K562 (cell line): ENCODE measurements at regions not wholly inside any gene's neighbourhood (a gene's known extent, or its start where the extent isn't known, plus 50 kb on each side); places are given as distances from the start of the nearest gene placed in this dataset.

ENCODE experiments used
- ATAC-seq: fragments of 200-7000 bp; cut with Tn5 transposase; 3 replicates; pipeline ENCODE4 v1.9.1; 2020; ENCODE audit warnings: moderate library complexity
- BruUV-seq: library from RNA; stranded (reverse); fragments of 400-500 nt; replicated peaks from 2 replicates; lab custom pipeline; 2021; lab: Mats Ljungman, UMichigan
- CTCF ChIA-PET: fragments of 300-600 bp; formaldehyde crosslinking; extraction: SDS; loops from one replicate; lab custom pipeline; 2021; ENCODE audit warnings: low intra/inter-chr PET ratio; lab: Yijun Ruan, JAX
- POLR2A ChIA-PET: fragments of 300-600, 350-650 bp; sonication (Branson Sonifier 250); formaldehyde crosslinking; extraction: SDS; loops from one replicate; lab custom pipeline; 2021; ENCODE audit warnings: antibody characterized with exemption, inconsistent platforms; lab: Yijun Ruan, JAX
- DNase-seq, 4 experiments: peaks; one replicate each; pipeline versions ENCODE4 v3.0.0 to v3.0.0-alpha.2; 2011 to 2018; ENCODE audit warnings: low spot score in 3 of 4, mixed read lengths in 3 of 4; ENCODE audit errors: extremely low read depth in 1 of 4
- FAIRE-seq: peaks from 2 replicates; lab custom pipeline; 2011; peaks lifted over from hg19 to GRCh38; lab: Jason Lieb, UNC
- H2AFZ ChIP-seq: 2 replicates; pipeline ENCODE4 v1.6.0; 2011; ENCODE audit warnings: low read depth, low read length, control low read depth, inconsistent platforms
- H3K27ac ChIP-seq: fragments of 200-600 bp; 3 replicates; pipeline ENCODE4 v1.8.0; 2011; ENCODE audit warnings: low read depth, mild to moderate bottlenecking, control low read depth, inconsistent platforms, low read length, moderate library complexity, mixed read lengths; ENCODE audit errors: extremely low read depth
- H3K27me3 ChIP-seq, 2 experiments: fragments of 300-600 bp in 1 of 2; 2 replicates in 1 of 2; 3 replicates in 1 of 2; pipeline versions ENCODE4 v1.6.0 to v1.8.0; 2011; ENCODE audit warnings: inconsistent platforms in 2 of 2, low read length in 2 of 2, mild to moderate bottlenecking in 1 of 2, mixed read lengths in 1 of 2, moderate library complexity in 1 of 2; ENCODE audit not compliant: control insufficient read depth in 2 of 2, insufficient read depth in 2 of 2
- H3K36me3 ChIP-seq: fragments of 300-600 bp; 3 replicates; pipeline ENCODE4 v1.8.0; 2011; ENCODE audit warnings: mild to moderate bottlenecking, low read length, inconsistent platforms; ENCODE audit not compliant: control insufficient read depth, insufficient read depth
- H3K4me1 ChIP-seq, 2 experiments: fragments of 200-600 bp in 1 of 2; replicated peaks in 1 of 2; 2 replicates in 1 of 2; 3 replicates in 1 of 2; pipeline versions ENCODE4 v1.5.1 to v1.8.0; 2011; ENCODE audit warnings: inconsistent platforms in 2 of 2, low read length in 2 of 2, mild to moderate bottlenecking in 1 of 2, mixed read lengths in 1 of 2, moderate library complexity in 1 of 2; ENCODE audit not compliant: control insufficient read depth in 2 of 2, insufficient read depth in 2 of 2
- H3K4me2 ChIP-seq: 2 replicates; pipeline ENCODE4 v1.6.1; 2011; ENCODE audit warnings: low read length, control low read depth, inconsistent platforms, mixed read lengths; ENCODE audit not compliant: insufficient read depth
- H3K4me3 ChIP-seq: fragments of 200-600 bp; sonication (generic), shearing (Covaris generic); 2 replicates; pipeline ENCODE4 v1.5.1; 2016; ENCODE audit warnings: control low read depth, inconsistent platforms
- H3K79me2 ChIP-seq: fragments of 200-600 bp; 3 replicates; pipeline ENCODE4 v1.8.0; 2011; ENCODE audit warnings: low read length, inconsistent platforms; ENCODE audit not compliant: control insufficient read depth, insufficient read depth
- H3K9ac ChIP-seq, 2 experiments: 2 replicates each; pipeline versions ENCODE4 v1.6.0 to v1.6.1; 2011; ENCODE audit warnings: low read depth in 2 of 2, low read length in 2 of 2, control low read depth in 1 of 2, inconsistent platforms in 1 of 2, mild to moderate bottlenecking in 1 of 2, mixed read lengths in 1 of 2; ENCODE audit not compliant: insufficient read depth in 1 of 2
- H3K9me1 ChIP-seq: one replicate; pipeline ENCODE4 v1.6.0; 2011; ENCODE audit warnings: inconsistent platforms, mild to moderate bottlenecking, low read length, moderate library complexity; ENCODE audit not compliant: control insufficient read depth, insufficient read depth
- H3K9me3 ChIP-seq: replicated peaks from 2 replicates; pipeline ENCODE4 v1.5.1; 2011; ENCODE audit warnings: low read depth, low read length, inconsistent platforms; ENCODE audit not compliant: control insufficient read depth, insufficient read depth
- H4K20me1 ChIP-seq: replicated peaks from 2 replicates; pipeline ENCODE4 v1.6.1; 2011; ENCODE audit warnings: low read length, inconsistent platforms, mixed read lengths; ENCODE audit not compliant: control insufficient read depth, insufficient read depth
- ASH1L ChIP-seq: fragments of 450-650 bp; IDR thresholded peaks from 2 replicates; pipeline ENCODE4 v1.6.1; 2018; ENCODE audit warnings: borderline replicate concordance, mild to moderate bottlenecking, low read depth; ENCODE audit not compliant: partially characterized antibody
- FUS ChIP-seq: fragments of 200-400 bp; formaldehyde crosslinking; optimal IDR thresholded peaks from 2 replicates; pipeline ENCODE3; 2017; ENCODE audit warnings: low read depth, low read length
- GABPB2 ChIP-seq: fragments of 250-450 bp; sonication (Bioruptor Pico); conservative IDR thresholded peaks from 2 replicates; pipeline ENCODE4 v1.5.1; 2021; ENCODE audit warnings: mild to moderate bottlenecking
- HMGXB4 ChIP-seq: sonication (generic); formaldehyde crosslinking; IDR thresholded peaks from 2 replicates; pipeline ENCODE4 v1.8.1; 2023; ENCODE audit warnings: mild to moderate bottlenecking, missing genetic modification reagents
- HNRNPLL ChIP-seq: fragments of 200-400 bp; formaldehyde crosslinking; IDR thresholded peaks from 2 replicates; pipeline ENCODE4 v1.6.1; 2017; ENCODE audit warnings: low read length, low read depth, mild to moderate bottlenecking; ENCODE audit not compliant: poor library complexity, severe bottlenecking
- JUN ChIP-seq, 2 experiments: sonication (generic) in 1 of 2; formaldehyde crosslinking in 1 of 2; IDR thresholded peaks; 2 replicates each; pipeline versions ENCODE4 v1.6.1 to v1.8.0; 2012 to 2022; ENCODE audit warnings: borderline replicate concordance in 2 of 2, mild to moderate bottlenecking in 2 of 2, improper control_type of control experiment in 1 of 2, low read depth in 1 of 2, low read length in 1 of 2, missing genetic modification reagents in 1 of 2
- RAD51 ChIP-seq: fragments of 450-650 bp; IDR thresholded peaks from 2 replicates; pipeline ENCODE4 v1.7.1; 2016; ENCODE audit warnings: low read depth, mild to moderate bottlenecking, borderline replicate concordance
- SIN3B ChIP-seq: fragments of 450-650 bp; IDR thresholded peaks from 2 replicates; pipeline ENCODE4 v1.6.1; 2017; ENCODE audit warnings: low read depth, mild to moderate bottlenecking, moderate library complexity
- SMARCC2 ChIP-seq: fragments of 450-650 bp; IDR thresholded peaks from 2 replicates; pipeline ENCODE4 v1.6.1; 2017; ENCODE audit warnings: antibody characterized with exemption, moderate library complexity, mild to moderate bottlenecking, low read depth
- SOX6 ChIP-seq: fragments of 450-650 bp; IDR thresholded peaks from 2 replicates; pipeline ENCODE4 v1.6.1; 2014; ENCODE audit warnings: mild to moderate bottlenecking
- SRSF7 ChIP-seq: fragments of 200-400 bp; formaldehyde crosslinking; optimal IDR thresholded peaks from 2 replicates; pipeline ENCODE3; 2017; ENCODE audit warnings: mild to moderate bottlenecking, low read depth, low read length
- STAT5B ChIP-seq: fragments of 250-450 bp; sonication (Bioruptor Pico); IDR thresholded peaks from 2 replicates; pipeline ENCODE4 v1.8.0; 2021; ENCODE audit warnings: mild to moderate bottlenecking, inconsistent platforms
- TCF7L2 ChIP-seq: fragments of 150-350 bp; IDR thresholded peaks from 2 replicates; pipeline ENCODE4 v1.6.1; 2016; ENCODE audit warnings: low read depth, mild to moderate bottlenecking, low read length, moderate library complexity
- TRIM25 ChIP-seq: fragments of 450-650 bp; IDR thresholded peaks from 2 replicates; pipeline ENCODE4 v1.7.0; 2016; ENCODE audit warnings: borderline replicate concordance
- ZBTB1 ChIP-seq: sonication (generic); formaldehyde crosslinking; IDR thresholded peaks from 2 replicates; pipeline ENCODE4 v1.8.1; 2023; ENCODE audit warnings: missing genetic modification reagents, low read depth, mild to moderate bottlenecking, borderline replicate concordance
- ZNF311 ChIP-seq: fragments of 250-450 bp; sonication (Bioruptor Pico); IDR thresholded peaks from 2 replicates; pipeline ENCODE4 v1.4.0; 2020; ENCODE audit warnings: mild to moderate bottlenecking, moderate library complexity
- ZNF316 ChIP-seq: fragments of 450-650 bp; IDR thresholded peaks from 2 replicates; pipeline ENCODE4 v1.6.1; 2016
- ZNF695 ChIP-seq: fragments of 450-650 bp; formaldehyde crosslinking; IDR thresholded peaks from 2 replicates; pipeline ENCODE4 v1.4.0; 2020; ENCODE audit warnings: mild to moderate bottlenecking, moderate library complexity
- WGBS: fragments of 100-300 bp; shearing (Covaris generic); methylation state at CpG from one replicate; pipeline ENCODE4 v1.1.6; 2016; ENCODE audit warnings: low coverage, mixed read lengths; ENCODE audit not compliant: insufficient coverage; ENCODE audit errors: missing lambda C conversion rate; 5-methylcytosine and 5-hydroxymethylcytosine counted together
- in situ Hi-C: fragments of 300-500 bp; cut with MboI; formaldehyde crosslinking; loops from 4 replicates; pipeline ENCODE4 v1.15.0; 2018; ENCODE audit warnings: inconsistent platforms, mixed read lengths
- intact Hi-C: fragments of 100-400 bp; cut with micrococcal nuclease; formaldehyde crosslinking; loops from 2 replicates; pipeline ENCODE4 v1.14.2; 2022

- TF ChIP-seq SIN3B, result no peak
- no peak for TF ChIP-seq SMARCC2
These were observed 594.0 kb upstream of the JAG1 start (continued) for GRCh38 chr20:11267762-11268335.

- DNase-seq (no peak), ATAC-seq (no peak), FAIRE-seq (no peak)
- WGBS, result 5% methylated on average over 4 of the region's 5 CpGs
- Histone ChIP-seq H3K27ac (no peak overlapping the region), H4K20me1 (no peaks in the 10 kb centered on the region), H3K4me1 (no peaks in the 10 kb centered on the region), H3K4me2 (no peak overlapping the region), H3K36me3 (no peaks in the 10 kb centered on the region), H3K79me2 (no peaks in the 10 kb centered on the region), H3K27me3 (no peaks in the 10 kb centered on the region), H3K9ac (no peak overlapping the region), H3K9me3 (no peaks in the 10 kb centered on the region), H3K9me1 (no peaks in the 10 kb centered on the region), H2AFZ (no peak overlapping the region), H3K4me3 (no peak overlapping the region)
- in situ Hi-C loops, result no loop called here
- CTCF ChIA-PET, result no interaction called here
- intact Hi-C loops, result no loop called here
- POLR2A ChIA-PET, result no interaction called here
- BruUV-seq, result no TSS peak
- no peak for TF ChIP-seq ASH1L
- no peak for TF ChIP-seq GABPB2
- no peak for TF ChIP-seq HNRNPLL
- no peak for TF ChIP-seq FUS
- no peak for TF ChIP-seq ZNF311 (CRISPR knock-in tag)
- no peak for TF ChIP-seq STAT5B (CRISPR knock-in tag)
- TF ChIP-seq ZNF316, result no peak
- no peak for TF ChIP-seq SOX6
- TF ChIP-seq SRSF7, result no peak
- no peak for TF ChIP-seq ZNF695 (CRISPR knock-in tag)
- no peak for TF ChIP-seq JUN (IDR thresholded peaks at IDR 0.05; ENCODE audit: borderline replicate concordance, low read depth, low read length)
- no peak for TF ChIP-seq JUN (CRISPR knock-in tag; IDR thresholded peaks at IDR 0.05; ENCODE audit: borderline replicate concordance)
- TF ChIP-seq TCF7L2, result no peak
- no peak for TF ChIP-seq ZBTB1 (CRISPR knock-in tag)
- no peak for TF ChIP-seq RAD51
- no peak for TF ChIP-seq HMGXB4 (CRISPR knock-in tag)
- no peak for TF ChIP-seq TRIM25
These were observed 596.8 kb upstream of the JAG1 start for GRCh38 chr20:11270566-11270965.
